HG03432 (cell line): ENCODE measurements at regions not wholly inside any gene's neighbourhood (a gene's known extent, or its start where the extent isn't known, plus 50 kb on each side); places are given as distances from the start of the nearest gene placed in this dataset.
"Not testable (repeated sequence)": the region's sequence is repeated elsewhere in the genome, so short reads cannot be mapped to it uniquely, and the experiment has no call there.

Source experiments
- ATAC-seq: cut with Tn5 transposase; IDR thresholded peaks from one replicate; pipeline ENCODE4 v1.9.1; 2021; ENCODE audit warnings: mild to moderate bottlenecking, moderate library complexity; ENCODE audit not compliant: unreplicated experiment

- ATAC-seq, result no peak
Observed at GRCh38 chr2:175872721-175873120, 129.3 kb downstream of the LNPK start.

GRCh38 chr2:175872005-175872348 is 130.1 kb downstream of the LNPK start:
- no peak for ATAC-seq

DNA sequence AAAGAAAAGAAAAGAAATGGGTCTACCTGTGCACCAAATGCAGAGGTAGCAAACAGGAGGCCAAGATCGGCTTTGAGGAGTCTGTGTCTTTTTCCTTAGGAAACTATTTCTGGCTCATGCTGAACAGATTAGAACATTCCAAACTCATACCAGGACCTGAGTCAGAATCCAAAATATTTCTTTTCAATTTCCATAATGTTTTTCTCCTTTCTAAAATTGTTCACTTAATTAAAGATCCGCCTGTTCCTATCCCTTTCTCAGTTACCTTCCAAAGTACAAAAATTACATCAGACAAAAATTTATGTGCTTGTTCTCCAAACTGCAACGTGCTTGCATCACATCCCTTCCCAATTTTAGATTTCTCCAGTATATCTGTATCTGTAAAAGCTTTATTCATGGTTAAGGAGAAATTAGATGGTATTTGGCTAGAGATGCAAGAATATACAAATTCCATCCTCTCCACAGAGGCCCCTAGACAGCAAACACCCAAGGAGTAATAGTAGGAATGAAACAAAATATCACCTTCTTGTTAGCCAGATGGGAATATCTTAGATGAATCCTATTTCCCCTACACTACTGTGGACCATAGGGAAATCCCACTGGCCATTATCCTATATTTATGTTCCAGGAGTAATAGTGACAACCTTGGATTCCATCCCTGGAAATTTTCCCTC is 130.6 kb downstream of the LNPK start:
- ATAC-seq, result no peak

DNA sequence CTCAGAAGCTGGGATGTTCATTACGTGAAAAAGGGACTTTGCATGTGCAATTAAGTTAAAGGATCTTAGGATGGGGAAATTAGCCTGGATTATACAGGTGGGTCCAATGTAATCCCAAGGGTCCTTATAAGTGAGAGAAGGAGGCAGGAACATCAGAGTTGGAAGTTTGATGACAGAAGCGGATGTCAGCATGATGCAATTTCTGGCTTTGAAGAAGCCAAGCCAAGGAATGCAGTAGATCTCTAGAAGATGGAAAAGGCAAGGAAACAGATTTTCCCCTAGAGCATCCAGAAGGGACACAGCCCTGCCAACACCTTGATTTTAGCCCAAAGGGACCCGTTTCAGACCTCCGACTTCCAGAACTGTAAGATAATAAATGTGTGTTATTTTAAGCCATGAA is 136.4 kb downstream of the LNPK start:
- no peak for ATAC-seq

DNA sequence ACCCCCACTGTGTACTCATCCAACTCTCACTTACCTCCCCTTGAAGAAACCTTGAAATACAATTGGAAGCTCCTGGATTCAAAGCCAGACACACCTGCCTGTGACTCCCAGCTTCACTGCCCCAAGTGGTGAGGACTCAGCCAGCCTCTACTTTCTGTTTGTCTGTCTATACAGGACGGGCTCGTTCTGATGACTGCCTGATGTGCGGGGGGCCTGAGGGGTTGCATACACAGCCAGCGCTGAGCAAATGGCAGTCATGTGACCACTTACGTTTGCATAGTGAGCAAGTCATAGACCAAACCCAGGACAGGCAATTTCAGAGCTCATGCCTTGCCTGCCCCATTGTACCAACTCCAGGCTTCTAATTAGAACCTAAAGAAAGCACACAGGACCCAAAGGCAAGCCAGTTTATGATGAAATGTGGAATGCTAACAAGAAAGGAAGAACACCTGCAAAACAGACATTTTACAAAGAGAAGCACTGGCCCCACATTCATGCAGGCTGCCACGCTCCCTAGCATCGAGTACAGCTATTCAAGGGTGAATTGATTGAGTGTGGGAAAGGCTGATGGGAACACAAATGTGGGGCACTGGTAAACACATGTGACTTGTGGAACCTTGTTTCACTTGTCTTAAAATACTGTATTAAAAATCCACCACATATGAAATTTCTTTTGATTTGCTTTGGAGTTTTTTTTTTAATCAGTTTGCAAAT is 137.8 kb downstream of the LNPK start:
- ATAC-seq, result no peak

GRCh38 chr2:175861958-175862357 is 140.1 kb downstream of the LNPK start:
- ATAC-seq, result no peak

- ATAC-seq, result no peak
Observed at GRCh38 chr2:175855794-175856453, 146.1 kb downstream of the LNPK start.

DNA sequence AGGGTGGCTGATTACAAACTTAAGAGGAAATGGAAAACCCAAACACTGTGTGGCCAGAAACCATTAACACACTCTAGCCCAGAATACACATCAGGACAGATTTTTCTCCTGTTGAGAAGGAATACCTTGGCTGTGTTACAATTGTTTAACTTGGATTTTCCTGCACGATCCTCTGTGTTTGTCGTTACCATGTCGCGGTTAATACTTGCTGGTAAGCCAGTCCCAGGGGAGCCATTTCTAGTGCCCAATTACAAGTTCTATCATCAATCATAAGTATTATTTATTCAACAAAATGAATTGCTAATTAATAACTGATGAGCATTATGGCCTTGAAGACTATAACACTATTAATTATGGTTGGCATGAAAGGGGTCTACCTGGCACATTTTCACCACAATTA is 146.8 kb downstream of the LNPK start:
- no peak for ATAC-seq

GRCh38 chr2:175854665-175855064 is 147.4 kb downstream of the LNPK start:
- ATAC-seq, result no peak

DNA sequence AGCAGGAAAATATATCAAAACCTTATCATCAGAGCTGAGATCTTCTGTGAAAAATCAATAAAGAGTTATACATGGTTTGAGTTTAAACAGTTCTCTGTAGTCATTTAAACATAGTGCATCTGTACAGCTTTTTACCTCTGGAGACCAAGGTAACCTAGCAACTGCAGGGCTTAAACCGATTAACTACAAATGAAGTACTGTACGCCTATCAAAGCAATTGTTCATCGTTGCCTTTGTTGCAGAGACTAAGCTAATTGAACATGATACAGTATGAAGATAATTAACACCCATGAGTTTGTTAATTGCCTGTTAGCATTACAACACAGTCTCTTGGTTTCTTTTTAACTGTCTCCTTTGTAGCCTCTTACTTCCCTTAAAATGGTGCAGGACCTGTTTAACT is 147.9 kb downstream of the LNPK start:
- no peak for ATAC-seq

GRCh38 chr2:175853616-175853890 is 148.5 kb downstream of the LNPK start:
- ATAC-seq, result no peak

GRCh38 chr2:175852879-175853615 is 149.0 kb downstream of the LNPK start:
- no peak for ATAC-seq

DNA sequence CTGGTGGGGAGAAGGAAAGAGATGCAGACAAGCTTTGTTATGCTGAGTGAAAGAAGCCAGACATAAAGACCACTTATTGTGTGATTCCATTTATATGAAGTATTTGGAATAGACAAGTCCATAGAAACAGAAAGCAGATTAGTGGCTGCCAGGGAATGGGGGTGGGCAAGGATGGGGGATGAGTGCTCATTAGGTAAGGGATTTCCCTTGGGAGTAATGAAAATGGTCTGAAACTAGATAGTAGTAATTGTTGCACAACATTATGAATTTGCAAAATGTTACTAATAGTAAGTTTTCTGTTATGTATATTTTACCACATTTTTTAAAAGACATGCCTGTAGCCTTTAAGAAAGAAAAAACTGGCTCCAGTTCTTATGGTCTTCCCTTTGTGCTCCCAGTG is 154.9 kb downstream of the LNPK start:
- ATAC-seq, result no peak

DNA sequence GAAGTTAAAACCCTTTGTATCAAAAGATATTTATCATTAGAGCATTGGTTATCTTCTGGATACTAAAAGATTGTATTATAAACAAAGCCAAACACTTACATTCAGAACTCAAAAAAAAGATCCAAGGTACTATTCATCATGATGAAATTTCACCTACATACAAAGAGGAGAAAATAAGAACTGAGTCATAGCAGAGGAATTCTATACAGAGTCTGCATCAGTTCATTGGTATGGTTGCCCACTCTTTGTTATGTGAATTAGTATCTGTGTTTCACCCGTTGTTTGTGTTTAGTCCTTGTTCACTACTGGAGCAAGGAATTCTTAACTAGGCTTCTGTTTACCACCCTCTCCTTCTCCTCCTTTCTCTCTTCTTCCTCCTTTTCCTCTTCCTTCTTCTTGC is 157.9 kb downstream of the LNPK start:
- no peak for ATAC-seq

- no peak for ATAC-seq
Observed at GRCh38 chr2:175843625-175844024, 158.4 kb downstream of the LNPK start.

- ATAC-seq, result no peak
Observed at GRCh38 chr2:175842996-175843395, 159.1 kb downstream of the LNPK start.

DNA sequence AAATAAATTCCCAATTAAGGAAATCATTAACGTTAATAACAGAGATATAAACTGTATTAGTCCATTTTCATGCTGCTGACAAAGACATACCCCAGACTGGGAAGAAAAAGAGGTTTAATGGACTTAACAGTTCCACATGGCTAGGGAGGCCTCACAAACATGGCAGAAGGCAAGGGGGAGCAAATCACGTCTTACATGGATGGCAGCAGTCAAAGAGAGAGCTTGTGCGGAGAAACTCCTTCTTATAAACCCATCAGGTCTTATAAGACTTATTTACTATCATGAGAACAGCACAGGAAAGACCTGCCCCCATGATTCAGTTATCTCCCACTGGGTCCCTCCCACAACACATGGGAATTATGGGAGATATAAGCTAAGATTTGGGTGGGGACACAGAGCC is 161.3 kb downstream of the LNPK start:
- ATAC-seq, result not testable (repeated sequence)

DNA sequence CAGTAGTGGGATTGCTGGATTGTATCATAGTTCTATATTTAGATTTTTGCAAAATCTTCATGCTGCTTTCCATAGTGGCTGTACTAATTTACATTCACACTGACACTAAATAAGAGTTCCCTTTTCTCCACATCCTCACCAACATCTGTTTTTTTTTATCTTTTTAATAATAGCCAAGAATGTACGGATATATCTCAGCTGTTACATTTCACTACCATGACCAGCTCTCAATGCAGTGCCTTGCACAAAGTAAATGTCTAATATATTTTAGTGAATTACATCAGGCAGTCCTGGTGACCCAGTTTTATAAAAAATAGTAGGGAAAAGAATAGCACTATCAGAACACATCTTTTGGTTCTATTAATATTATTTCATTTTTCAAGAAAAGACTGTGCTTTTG is 161.8 kb downstream of the LNPK start:
- ATAC-seq, result no peak

DNA sequence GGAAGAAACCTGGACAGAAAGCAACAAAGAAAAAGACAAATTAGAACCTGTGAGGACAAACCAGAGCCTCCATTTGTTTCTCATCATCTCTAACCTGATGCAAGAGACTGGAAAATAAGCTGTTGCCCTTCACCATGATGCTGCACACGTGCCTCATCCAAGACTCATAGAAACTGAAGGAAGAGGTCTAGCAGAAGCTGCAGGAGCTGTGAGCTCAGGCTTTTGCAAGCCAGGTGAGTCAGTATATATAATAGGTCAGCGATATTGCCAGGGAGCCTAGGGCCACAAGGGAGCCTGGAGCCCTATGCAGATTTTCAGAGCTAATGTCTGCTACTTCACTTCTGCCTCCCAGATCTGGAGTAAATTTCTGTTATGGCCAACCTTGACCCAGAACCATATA is 163.1 kb downstream of the LNPK start:
- ATAC-seq, result no peak

DNA sequence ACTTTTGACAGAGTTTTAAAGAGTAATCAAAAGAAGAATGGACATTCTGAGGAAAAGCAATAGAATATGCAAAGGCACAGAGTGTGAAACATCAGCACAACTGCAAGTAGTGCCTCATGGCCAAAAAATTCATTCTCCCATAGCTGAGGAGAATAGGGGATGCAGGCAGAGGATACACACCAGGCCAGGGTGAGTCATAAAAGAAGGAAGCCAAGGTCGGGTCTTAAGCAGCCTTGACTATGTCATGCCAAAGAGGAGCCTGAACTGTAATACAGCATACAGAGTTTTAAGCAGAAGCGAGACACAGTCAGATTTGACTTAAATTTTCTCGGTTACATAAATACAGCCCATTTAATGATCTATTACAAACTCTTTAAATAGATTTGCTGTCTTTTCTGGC is 165.0 kb downstream of the LNPK start:
- ATAC-seq, result no peak

DNA sequence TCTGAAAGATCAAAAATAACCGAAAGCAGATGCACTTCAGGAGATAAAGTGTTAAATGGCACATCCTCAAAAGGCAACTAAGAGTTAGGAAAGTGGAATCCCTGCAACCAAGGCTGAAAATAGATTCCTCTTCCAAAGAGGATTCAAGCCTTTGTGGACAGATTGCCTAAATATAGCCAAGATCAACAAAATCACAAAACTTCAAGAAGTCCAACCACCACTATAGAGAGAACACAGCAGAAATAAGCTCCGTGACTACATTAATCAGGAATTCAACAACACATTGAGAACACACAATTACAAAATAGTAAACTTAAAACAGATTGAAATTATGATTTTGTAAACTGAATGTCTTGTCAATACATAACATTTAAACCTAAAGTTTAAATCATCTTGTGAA is 165.7 kb downstream of the LNPK start:
- ATAC-seq, result no peak

DNA sequence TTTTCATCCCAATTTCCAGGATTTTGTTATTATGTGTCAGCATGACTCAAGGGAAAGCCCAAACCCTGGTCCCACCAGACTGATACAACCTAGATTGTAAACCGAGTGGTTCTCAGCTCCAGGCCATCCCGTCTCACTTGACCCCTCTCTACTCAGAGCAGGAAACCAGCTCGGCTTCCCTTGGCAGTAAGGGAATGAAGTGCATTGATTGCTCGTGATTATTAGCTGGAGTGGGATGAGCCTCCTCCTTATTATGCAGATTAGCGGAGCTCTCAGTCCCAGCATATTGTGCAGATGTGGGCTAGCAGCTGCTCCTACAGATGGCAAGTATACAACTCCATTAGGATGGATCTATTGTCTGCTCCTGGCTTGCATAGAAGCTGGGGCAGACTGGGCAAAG is 167.6 kb downstream of the LNPK start:
- ATAC-seq, result no peak
